HEK293 (cell line): ENCODE measurements at regions not wholly inside any gene's neighbourhood (a gene's known extent, or its start where the extent isn't known, plus 50 kb on each side); places are given as distances from the start of the nearest gene placed in this dataset.

ENCODE experiments used
- CTCF ChIA-PET: fragments of 350-600 bp; formaldehyde crosslinking; extraction: SDS; loops from one replicate; lab custom pipeline; 2021; ENCODE audit warnings: antibody characterized with exemption; lab: Yijun Ruan, JAX
- POLR2A ChIA-PET: fragments of 300-600 bp; formaldehyde crosslinking; extraction: SDS; loops from one replicate; lab custom pipeline; 2020; ENCODE audit warnings: antibody characterized with exemption, inconsistent platforms; lab: Yijun Ruan, JAX
- H3K27ac ChIP-seq: fragments of 200-500 bp; sonication (Bioruptor generic); 2 replicates; pipeline ENCODE4 v1.5.1; 2014; ENCODE audit warnings: low read depth, low read length, control low read depth, inconsistent platforms; ENCODE audit errors: extremely low read depth
- H3K36me3 ChIP-seq, 2 experiments: fragments of 200-500 bp in 1 of 2; sonication (Bioruptor generic) in 1 of 2; 1 replicate in 1 of 2; 2 replicates in 1 of 2; pipeline ENCODE4 v1.5.1; 2014 to 2017; ENCODE audit warnings: inconsistent platforms in 2 of 2, low read length in 2 of 2; ENCODE audit not compliant: control insufficient read depth in 2 of 2, insufficient read depth in 1 of 2
- H3K4me1 ChIP-seq: fragments of 200-500 bp; sonication (Bioruptor generic); 2 replicates; pipeline ENCODE4 v1.5.1; 2014; ENCODE audit warnings: mild to moderate bottlenecking, low read length, inconsistent platforms; ENCODE audit not compliant: control insufficient read depth, insufficient read depth
- H3K4me3 ChIP-seq: 2 replicates; pipeline ENCODE4 v1.5.1; 2011; ENCODE audit warnings: low read depth, mild to moderate bottlenecking, control low read depth, low read length, moderate library complexity
- H3K9me3 ChIP-seq: fragments of 200-500 bp; sonication (Bioruptor generic); 2 replicates; pipeline ENCODE4 v1.5.1; 2014; ENCODE audit warnings: low read depth, low read length, inconsistent platforms; ENCODE audit not compliant: control insufficient read depth, insufficient read depth
- HOXA7 ChIP-seq: sonication (generic); formaldehyde crosslinking; IDR thresholded peaks from 2 replicates; pipeline ENCODE4 v1.8.1; 2022; ENCODE audit warnings: missing genetic modification reagents, borderline replicate concordance
- IKZF3 ChIP-seq: fragments of 450-650 bp; IDR thresholded peaks from 2 replicates; pipeline ENCODE4 v1.5.0; 2018; ENCODE audit warnings: missing biosample characterization, mild to moderate bottlenecking, missing genetic modification characterization, moderate library complexity
- MYNN ChIP-seq: fragments of 450-650 bp; formaldehyde crosslinking; IDR thresholded peaks from 2 replicates; pipeline ENCODE4 v1.5.1; 2016; ENCODE audit warnings: missing biosample characterization, missing genetic modification characterization, borderline replicate concordance
- REST ChIP-seq: fragments of 450-650 bp; formaldehyde crosslinking; IDR thresholded peaks from 2 replicates; pipeline ENCODE4 v1.5.1; 2016; ENCODE audit warnings: missing biosample characterization, missing genetic modification characterization
- SP3 ChIP-seq: fragments of 450-650 bp; formaldehyde crosslinking; IDR thresholded peaks from 2 replicates; pipeline ENCODE4 v1.5.1; 2016; ENCODE audit warnings: missing biosample characterization, missing genetic modification characterization
- SP7 ChIP-seq: fragments of 450-650 bp; formaldehyde crosslinking; IDR thresholded peaks from 2 replicates; pipeline ENCODE4 v1.5.1; 2016; ENCODE audit warnings: missing biosample characterization, missing genetic modification characterization
- YY1 ChIP-seq: fragments of 450-650 bp; formaldehyde crosslinking; IDR thresholded peaks from 2 replicates; pipeline ENCODE4 v1.5.1; 2018; ENCODE audit warnings: missing biosample characterization, missing genetic modification characterization
- ZNF140 ChIP-seq: fragments of 450-650 bp; formaldehyde crosslinking; IDR thresholded peaks from 2 replicates; pipeline ENCODE4 v1.5.1; 2016; ENCODE audit warnings: missing biosample characterization, missing genetic modification characterization
- ZNF146 ChIP-seq: fragments of 450-650 bp; formaldehyde crosslinking; IDR thresholded peaks from 2 replicates; pipeline ENCODE4 v1.5.1; 2016; ENCODE audit warnings: missing biosample characterization, missing genetic modification characterization
- ZNF24 ChIP-seq: fragments of 450-650 bp; formaldehyde crosslinking; IDR thresholded peaks from 2 replicates; pipeline ENCODE4 v1.5.1; 2016; ENCODE audit warnings: missing biosample characterization, missing genetic modification characterization
- ZNF335 ChIP-seq: fragments of 450-650 bp; formaldehyde crosslinking; conservative IDR thresholded peaks from 2 replicates; pipeline ENCODE4 v1.5.1; 2016; ENCODE audit warnings: missing biosample characterization, missing genetic modification characterization
- ZNF37A ChIP-seq: fragments of 450-650 bp; IDR thresholded peaks from 2 replicates; pipeline ENCODE4 v1.5.1; 2018; ENCODE audit warnings: missing biosample characterization, missing genetic modification characterization
- ZNF449 ChIP-seq: fragments of 450-650 bp; formaldehyde crosslinking; IDR thresholded peaks from 2 replicates; pipeline ENCODE4 v1.5.1; 2017; ENCODE audit warnings: missing biosample characterization, mild to moderate bottlenecking, missing genetic modification characterization, moderate library complexity
- ZNF488 ChIP-seq: fragments of 450-650 bp; formaldehyde crosslinking; IDR thresholded peaks from 2 replicates; pipeline ENCODE4 v1.5.1; 2016; ENCODE audit warnings: missing biosample characterization, missing genetic modification characterization
- ZNF518A ChIP-seq: fragments of 450-650 bp; formaldehyde crosslinking; conservative IDR thresholded peaks from 2 replicates; pipeline ENCODE4 v1.5.1; 2016; ENCODE audit warnings: low read depth, missing biosample characterization, missing genetic modification characterization
- ZNF548 ChIP-seq: fragments of 450-650 bp; formaldehyde crosslinking; IDR thresholded peaks from 2 replicates; pipeline ENCODE4 v1.5.1; 2016; ENCODE audit warnings: missing biosample characterization, missing genetic modification characterization
- ZNF664 ChIP-seq: fragments of 450-650 bp; formaldehyde crosslinking; IDR thresholded peaks from 2 replicates; pipeline ENCODE4 v1.5.1; 2016; ENCODE audit warnings: missing biosample characterization, missing genetic modification characterization
- ZNF707 ChIP-seq: fragments of 450-650 bp; formaldehyde crosslinking; IDR thresholded peaks from 2 replicates; pipeline ENCODE4 v1.5.1; 2016; ENCODE audit warnings: missing biosample characterization, missing genetic modification characterization

GRCh38 chr18:64199581-64199980 lies 50.7 kb upstream of the LINC00305 start:
- POLR2A ChIA-PET = no interaction called here
- CTCF ChIA-PET = no interaction called here
- Histone ChIP-seq H3K4me3 (no peak overlapping the region), H3K27ac (no peak overlapping the region), H3K36me3 (no peaks in the 10 kb centered on the region), H3K4me1 (no peaks in the 10 kb centered on the region), H3K9me3 (no peaks in the 10 kb centered on the region)
- no peak for TF ChIP-seq MYNN
- TF ChIP-seq IKZF3 (tag by site-specific recombination) = no peak
- TF ChIP-seq ZNF488 (tag by site-specific recombination) = no peak
- no peak for TF ChIP-seq REST
- TF ChIP-seq ZNF24 (tag by site-specific recombination) = no peak
- no peak for TF ChIP-seq ZNF335 (tag by site-specific recombination)
- TF ChIP-seq HOXA7 = no peak
- no peak for TF ChIP-seq ZNF146 (tag by site-specific recombination)
- TF ChIP-seq ZNF664 (tag by site-specific recombination) = no peak
- TF ChIP-seq ZNF140 (tag by site-specific recombination) = no peak
- no peak for TF ChIP-seq ZNF449
- TF ChIP-seq ZNF548 (tag by site-specific recombination) = no peak
- TF ChIP-seq YY1 (tag by site-specific recombination) = no peak
- no peak for TF ChIP-seq SP3 (tag by site-specific recombination)
- no peak for TF ChIP-seq ZNF707 (tag by site-specific recombination)
- no peak for TF ChIP-seq SP7
- TF ChIP-seq ZNF37A = no peak
- no peak for TF ChIP-seq ZNF518A (tag by site-specific recombination)
